ENCODE measurements at regions not wholly inside any gene's neighbourhood (a gene's known extent, or its start where the extent isn't known, plus 50 kb on each side); places are given as distances from the start of the nearest gene placed in this dataset.

DNA sequence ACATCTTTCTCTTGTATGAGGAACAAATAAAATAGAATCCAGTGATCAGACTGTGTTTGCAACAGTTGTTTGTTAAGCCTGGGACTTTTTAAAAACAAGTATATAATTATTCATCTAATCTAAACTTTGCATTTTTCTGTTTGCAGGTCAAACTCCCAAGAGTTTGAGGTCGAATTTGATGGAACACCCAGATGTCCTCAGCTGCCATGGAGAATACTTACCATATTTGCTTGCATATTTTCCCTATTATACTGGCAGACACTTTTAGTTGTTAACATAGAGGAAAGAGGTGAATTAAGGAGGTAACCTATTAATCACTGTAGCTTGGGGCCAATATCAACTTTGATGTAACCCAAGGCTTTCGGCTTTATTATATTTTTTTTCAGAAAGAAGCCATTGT, 401.5 kb upstream of the DIPK2B start:
- TF ChIP-seq, protein P1, sequence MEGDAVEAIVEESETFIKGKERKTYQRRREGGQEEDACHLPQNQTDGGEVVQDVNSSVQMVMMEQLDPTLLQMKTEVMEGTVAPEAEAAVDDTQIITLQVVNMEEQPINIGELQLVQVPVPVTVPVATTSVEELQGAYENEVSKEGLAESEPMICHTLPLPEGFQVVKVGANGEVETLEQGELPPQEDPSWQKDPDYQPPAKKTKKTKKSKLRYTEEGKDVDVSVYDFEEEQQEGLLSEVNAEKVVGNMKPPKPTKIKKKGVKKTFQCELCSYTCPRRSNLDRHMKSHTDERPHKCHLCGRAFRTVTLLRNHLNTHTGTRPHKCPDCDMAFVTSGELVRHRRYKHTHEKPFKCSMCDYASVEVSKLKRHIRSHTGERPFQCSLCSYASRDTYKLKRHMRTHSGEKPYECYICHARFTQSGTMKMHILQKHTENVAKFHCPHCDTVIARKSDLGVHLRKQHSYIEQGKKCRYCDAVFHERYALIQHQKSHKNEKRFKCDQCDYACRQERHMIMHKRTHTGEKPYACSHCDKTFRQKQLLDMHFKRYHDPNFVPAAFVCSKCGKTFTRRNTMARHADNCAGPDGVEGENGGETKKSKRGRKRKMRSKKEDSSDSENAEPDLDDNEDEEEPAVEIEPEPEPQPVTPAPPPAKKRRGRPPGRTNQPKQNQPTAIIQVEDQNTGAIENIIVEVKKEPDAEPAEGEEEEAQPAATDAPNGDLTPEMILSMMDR (IDR thresholded peaks at IDR 0.05; ENCODE audit: low read length) = no peak
- TF ChIP-seq EZH2 (IDR thresholded peaks at IDR 0.05; ENCODE audit: borderline replicate concordance, low read length) = no peak

Measured in OCI-LY1 (cell line).